Glutamatergic neuron (in vitro differentiated cells): ENCODE measurements at regions not wholly inside any gene's neighbourhood (a gene's known extent, or its start where the extent isn't known, plus 50 kb on each side); places are given as distances from the start of the nearest gene placed in this dataset.

ENCODE experiments used
- DNase-seq: peaks from one replicate; pipeline ENCODE4 v3.0.0; 2022
- H3K27ac Mint-ChIP-seq: one replicate; pipeline ENCODE4 v1.8.0; 2020; ENCODE audit warnings: mild to moderate bottlenecking, mixed read lengths, inconsistent platforms; ENCODE audit not compliant: unreplicated experiment
- H3K27me3 Mint-ChIP-seq: one replicate; pipeline ENCODE4 v1.8.0; 2020; ENCODE audit warnings: mild to moderate bottlenecking, moderate library complexity, mixed read lengths, inconsistent platforms; ENCODE audit not compliant: unreplicated experiment
- H3K36me3 Mint-ChIP-seq: one replicate; pipeline ENCODE4 v1.8.0; 2020; ENCODE audit warnings: mild to moderate bottlenecking, mixed read lengths, inconsistent platforms; ENCODE audit not compliant: unreplicated experiment
- H3K4me1 Mint-ChIP-seq: one replicate; pipeline ENCODE4 v1.8.0; 2020; ENCODE audit warnings: mild to moderate bottlenecking, low read depth, mixed read lengths, inconsistent platforms; ENCODE audit not compliant: unreplicated experiment
- H3K4me3 Mint-ChIP-seq: one replicate; pipeline ENCODE4 v1.8.0; 2020; ENCODE audit warnings: mild to moderate bottlenecking, mixed read lengths, inconsistent platforms; ENCODE audit not compliant: unreplicated experiment
- H3K9me3 Mint-ChIP-seq: one replicate; pipeline ENCODE4 v1.8.0; 2020; ENCODE audit warnings: mild to moderate bottlenecking, moderate library complexity, mixed read lengths, inconsistent platforms; ENCODE audit not compliant: unreplicated experiment
- TF ChIP-seq, protein P1 (sequence below): fragments of 200-600 bp; sonication (generic); IDR thresholded peaks from one replicate; pipeline ENCODE4 v1.5.0; 2021; ENCODE audit not compliant: partially characterized antibody, unreplicated experiment

DNA sequence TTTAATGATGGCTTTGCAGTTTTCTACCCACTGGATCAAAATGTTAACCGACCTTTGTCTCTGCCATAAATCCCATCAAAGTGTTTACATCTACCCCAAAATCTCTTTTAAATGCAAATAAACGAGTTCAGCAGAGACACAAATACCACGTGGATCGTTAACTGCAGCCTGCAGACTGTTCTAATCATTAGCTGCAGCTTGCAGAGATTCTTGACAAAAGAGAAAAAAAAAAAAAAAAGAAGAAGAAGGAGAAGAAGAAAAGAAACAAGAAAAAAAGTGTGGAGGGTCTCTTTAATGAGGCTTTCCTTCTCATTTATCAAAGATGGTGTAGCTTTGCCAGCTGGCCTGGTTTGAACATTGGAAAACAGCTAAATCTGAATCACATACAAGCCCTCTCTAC, 275.7 kb downstream of the NEDD1 start:
- Mint-ChIP-seq H3K27ac (no peak overlapping the region), H3K4me3 (no peak overlapping the region), H3K36me3 (peaks cover 8% of the 10 kb centered on the region), H3K27me3 (no peaks in the 10 kb centered on the region), H3K9me3 (peaks cover 3% of the 10 kb centered on the region), H3K4me1 (no peaks in the 10 kb centered on the region)
- TF ChIP-seq, protein P1, sequence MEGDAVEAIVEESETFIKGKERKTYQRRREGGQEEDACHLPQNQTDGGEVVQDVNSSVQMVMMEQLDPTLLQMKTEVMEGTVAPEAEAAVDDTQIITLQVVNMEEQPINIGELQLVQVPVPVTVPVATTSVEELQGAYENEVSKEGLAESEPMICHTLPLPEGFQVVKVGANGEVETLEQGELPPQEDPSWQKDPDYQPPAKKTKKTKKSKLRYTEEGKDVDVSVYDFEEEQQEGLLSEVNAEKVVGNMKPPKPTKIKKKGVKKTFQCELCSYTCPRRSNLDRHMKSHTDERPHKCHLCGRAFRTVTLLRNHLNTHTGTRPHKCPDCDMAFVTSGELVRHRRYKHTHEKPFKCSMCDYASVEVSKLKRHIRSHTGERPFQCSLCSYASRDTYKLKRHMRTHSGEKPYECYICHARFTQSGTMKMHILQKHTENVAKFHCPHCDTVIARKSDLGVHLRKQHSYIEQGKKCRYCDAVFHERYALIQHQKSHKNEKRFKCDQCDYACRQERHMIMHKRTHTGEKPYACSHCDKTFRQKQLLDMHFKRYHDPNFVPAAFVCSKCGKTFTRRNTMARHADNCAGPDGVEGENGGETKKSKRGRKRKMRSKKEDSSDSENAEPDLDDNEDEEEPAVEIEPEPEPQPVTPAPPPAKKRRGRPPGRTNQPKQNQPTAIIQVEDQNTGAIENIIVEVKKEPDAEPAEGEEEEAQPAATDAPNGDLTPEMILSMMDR = no peak
- DNase-seq = no peak

DNA sequence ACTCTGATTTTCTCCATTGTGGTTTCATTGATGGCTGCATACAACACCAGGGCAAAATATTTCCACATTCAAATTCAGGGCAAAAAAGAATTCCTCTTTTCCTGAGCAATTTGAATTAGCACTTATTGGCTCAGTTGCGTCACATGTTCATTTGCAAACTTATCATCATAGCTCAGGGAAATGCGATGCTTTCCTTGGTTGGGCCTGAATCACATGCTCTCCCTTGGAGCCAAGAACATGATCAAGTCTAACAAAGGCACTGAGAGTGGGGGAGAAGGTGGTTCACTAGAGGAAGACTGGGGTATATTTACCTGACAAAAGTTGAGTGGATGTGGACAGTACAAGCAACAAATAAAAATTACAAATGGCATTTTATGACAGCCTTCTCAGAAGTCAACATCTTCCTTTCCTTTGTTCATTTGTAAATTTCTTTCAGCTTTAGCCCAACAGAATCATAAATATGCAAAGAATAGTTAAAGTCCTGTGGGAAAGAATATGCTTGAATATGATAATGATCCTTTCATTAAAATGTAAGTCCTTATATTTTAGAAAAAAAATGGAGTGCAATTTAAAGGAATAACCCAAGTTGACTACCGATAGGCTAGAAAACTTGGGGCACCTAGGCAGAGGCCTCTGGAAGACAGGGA, 277.2 kb downstream of the NEDD1 start:
- Mint-ChIP-seq H3K4me1 (no peaks in the 10 kb centered on the region), H3K4me3 (no peak overlapping the region), H3K27me3 (no peaks in the 10 kb centered on the region), H3K9me3 (peaks cover 3% of the 10 kb centered on the region), H3K27ac (no peak overlapping the region), H3K36me3 (peaks cover 8% of the 10 kb centered on the region)
- TF ChIP-seq, protein P1 = no peak
- no peak for DNase-seq

DNA sequence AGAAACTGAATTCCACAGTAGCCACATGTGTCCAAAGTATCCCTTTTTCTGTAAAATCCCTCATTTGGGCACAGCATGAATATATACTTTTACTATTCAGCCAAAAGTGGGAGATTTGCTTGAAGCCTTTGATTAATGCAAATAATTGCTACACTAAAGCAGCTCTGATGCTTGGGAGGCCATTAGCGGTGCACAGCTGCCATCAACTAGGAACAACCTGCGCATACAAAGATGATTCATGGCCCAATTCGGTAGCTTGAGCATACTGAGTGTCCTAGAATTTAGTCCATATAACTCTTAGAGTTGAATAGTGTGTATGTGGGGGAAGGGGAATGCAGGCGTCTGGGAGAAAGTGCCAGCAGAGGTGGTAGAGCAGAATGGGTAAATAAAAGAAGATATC, 277.0 kb upstream of the RMST start:
- no peak for DNase-seq
- Mint-ChIP-seq H3K36me3 (peaks cover 8% of the 10 kb centered on the region), H3K27ac (no peak overlapping the region), H3K9me3 (peaks cover 3% of the 10 kb centered on the region), H3K27me3 (no peaks in the 10 kb centered on the region), H3K4me1 (no peaks in the 10 kb centered on the region), H3K4me3 (no peak overlapping the region)
- TF ChIP-seq, protein P1 = no peak

DNA sequence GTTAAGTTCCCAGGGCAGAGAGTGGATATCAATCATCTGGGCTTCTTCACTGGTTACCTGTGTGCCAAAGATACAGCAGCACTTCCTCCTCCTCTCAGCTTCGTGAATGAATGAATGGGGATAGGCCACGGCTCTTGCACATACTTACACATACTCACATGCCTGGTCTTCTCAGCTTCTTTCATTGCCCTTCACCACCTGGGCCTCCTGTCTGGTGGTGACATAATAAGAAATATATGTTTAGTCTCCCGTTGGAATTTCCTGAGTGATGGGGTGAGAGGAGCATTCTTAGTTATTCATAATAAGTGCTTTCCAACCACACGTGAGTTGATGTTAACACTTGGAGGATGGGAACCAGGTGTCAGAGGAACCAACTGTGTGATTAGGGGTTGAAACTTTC, 268.1 kb upstream of the RMST start:
- Mint-ChIP-seq H3K9me3 (peaks cover 7% of the 10 kb centered on the region), H3K27me3 (no peaks in the 10 kb centered on the region), H3K4me1 (peaks cover under 1% of the 10 kb centered on the region), H3K36me3 (peaks cover 7% of the 10 kb centered on the region), H3K4me3 (no peak overlapping the region), H3K27ac (no peak overlapping the region)
- TF ChIP-seq, protein P1 = no peak
- no peak for DNase-seq

DNA sequence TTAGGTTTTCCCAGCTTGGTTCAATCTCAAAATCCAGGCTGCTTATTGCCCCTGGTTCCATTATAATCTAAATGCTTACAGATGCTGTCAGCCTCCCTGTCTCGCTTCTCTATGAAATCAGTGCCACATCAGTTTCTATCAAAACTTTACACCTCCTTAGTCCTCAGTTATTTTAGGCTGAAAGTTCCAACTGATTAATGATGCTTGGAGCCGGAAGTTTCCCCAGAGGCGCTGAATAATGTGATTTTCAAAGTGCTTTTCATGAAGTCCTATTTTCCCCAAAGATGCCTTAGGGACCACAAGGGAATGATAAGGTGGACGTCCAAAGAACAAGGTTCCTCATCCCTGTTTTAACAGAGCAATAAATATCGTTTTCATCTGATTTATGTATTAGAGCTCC, 262.4 kb upstream of the RMST start:
- no peaks in the 10 kb centered on the region for H3K27me3 Mint-ChIP-seq
- H3K36me3 Mint-ChIP-seq = no peaks in the 10 kb centered on the region
- TF ChIP-seq, protein P1 = no peak
- peaks cover 5% of the 10 kb centered on the region for H3K4me1 Mint-ChIP-seq
- peaks cover 2% of the 10 kb centered on the region for H3K9me3 Mint-ChIP-seq
- no peak for DNase-seq
- H3K27ac Mint-ChIP-seq = peak overlapping the region; percentile 60
- no peak overlapping the region for H3K4me3 Mint-ChIP-seq
